Non-pigmented ciliary epithelial cell (primary cell): ENCODE measurements at regions not wholly inside any gene's neighbourhood (a gene's known extent, or its start where the extent isn't known, plus 50 kb on each side); places are given as distances from the start of the nearest gene placed in this dataset.

Experiments
- DNase-seq: peaks from one replicate; pipeline ENCODE4 v3.0.0-alpha.2; 2010; ENCODE audit warnings: low read depth

GRCh38 chr15:94177112-94177511 lies 54.2 kb upstream of the MCTP2 start:
- no peak for DNase-seq

- no peak for DNase-seq
These were observed 55.9 kb upstream of the MCTP2 start for GRCh38 chr15:94175420-94175819.

GRCh38 chr15:94174399-94174802 lies 57.0 kb upstream of the MCTP2 start:
- DNase-seq, result no peak

GRCh38 chr15:94168250-94168649 lies 63.1 kb upstream of the MCTP2 start:
- DNase-seq, result no peak

GRCh38 chr15:94164971-94165370 lies 66.4 kb upstream of the MCTP2 start:
- DNase-seq, result no peak

- DNase-seq, result no peak
These were observed 67.1 kb upstream of the MCTP2 start for GRCh38 chr15:94164202-94164807.

- DNase-seq, result no peak
These were observed 68.4 kb upstream of the MCTP2 start for GRCh38 chr15:94162939-94163338.

GRCh38 chr15:94154255-94154654 lies 77.1 kb upstream of the MCTP2 start:
- DNase-seq, result no peak

- DNase-seq, result no peak
These were observed 86.3 kb upstream of the MCTP2 start for GRCh38 chr15:94145046-94145445.

GRCh38 chr15:94141802-94142201 lies 89.6 kb upstream of the MCTP2 start:
- DNase-seq, result no peak

- DNase-seq, result no peak
These were observed 95.7 kb upstream of the MCTP2 start for GRCh38 chr15:94135486-94136147.

- DNase-seq, result no peak
These were observed 99.5 kb upstream of the MCTP2 start for GRCh38 chr15:94131875-94132274.

GRCh38 chr15:94130504-94130903 lies 100.9 kb upstream of the MCTP2 start:
- no peak for DNase-seq

GRCh38 chr15:94127006-94127405 lies 104.4 kb upstream of the MCTP2 start:
- DNase-seq, result no peak

GRCh38 chr15:94125698-94126097 lies 105.7 kb upstream of the MCTP2 start:
- DNase-seq, result no peak

GRCh38 chr15:94125156-94125555 lies 106.2 kb upstream of the MCTP2 start:
- no peak for DNase-seq

- no peak for DNase-seq
These were observed 108.8 kb upstream of the MCTP2 start for GRCh38 chr15:94122516-94122915.

GRCh38 chr15:94119923-94120775 lies 111.2 kb upstream of the MCTP2 start:
- peak; percentile 78 for DNase-seq

GRCh38 chr15:94119298-94119811 lies 112.0 kb upstream of the MCTP2 start:
- no peak for DNase-seq

- DNase-seq, result no peak
These were observed 120.8 kb upstream of the MCTP2 start for GRCh38 chr15:94110476-94111130.

- DNase-seq, result no peak
These were observed 123.7 kb upstream of the MCTP2 start for GRCh38 chr15:94107652-94108051.

- DNase-seq, result no peak
These were observed 125.6 kb upstream of the MCTP2 start for GRCh38 chr15:94105760-94106159.
